ENCODE measurements at regions not wholly inside any gene's neighbourhood (a gene's known extent, or its start where the extent isn't known, plus 50 kb on each side); places are given as distances from the start of the nearest gene placed in this dataset.

DNA sequence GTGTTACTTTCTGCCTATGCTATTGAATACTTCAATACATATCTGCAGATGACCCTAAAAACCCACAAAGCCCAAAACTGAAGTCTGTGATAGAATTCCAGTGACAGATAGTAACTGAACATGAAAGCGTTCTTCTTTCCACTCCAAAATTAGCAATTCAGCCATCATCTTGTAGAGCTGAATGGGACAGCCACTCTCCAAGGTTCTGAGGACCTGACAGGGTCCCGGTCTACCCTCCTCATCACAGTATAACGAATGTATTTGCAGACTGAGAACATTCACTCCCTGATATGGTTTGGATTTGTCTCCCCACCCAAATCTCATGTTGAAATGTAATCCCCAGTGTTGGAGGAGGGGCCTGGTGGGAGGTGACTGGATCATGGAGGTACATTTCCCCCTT, 189.5 kb downstream of the MTCL1 start (continued):
- TF ChIP-seq, protein P1, sequence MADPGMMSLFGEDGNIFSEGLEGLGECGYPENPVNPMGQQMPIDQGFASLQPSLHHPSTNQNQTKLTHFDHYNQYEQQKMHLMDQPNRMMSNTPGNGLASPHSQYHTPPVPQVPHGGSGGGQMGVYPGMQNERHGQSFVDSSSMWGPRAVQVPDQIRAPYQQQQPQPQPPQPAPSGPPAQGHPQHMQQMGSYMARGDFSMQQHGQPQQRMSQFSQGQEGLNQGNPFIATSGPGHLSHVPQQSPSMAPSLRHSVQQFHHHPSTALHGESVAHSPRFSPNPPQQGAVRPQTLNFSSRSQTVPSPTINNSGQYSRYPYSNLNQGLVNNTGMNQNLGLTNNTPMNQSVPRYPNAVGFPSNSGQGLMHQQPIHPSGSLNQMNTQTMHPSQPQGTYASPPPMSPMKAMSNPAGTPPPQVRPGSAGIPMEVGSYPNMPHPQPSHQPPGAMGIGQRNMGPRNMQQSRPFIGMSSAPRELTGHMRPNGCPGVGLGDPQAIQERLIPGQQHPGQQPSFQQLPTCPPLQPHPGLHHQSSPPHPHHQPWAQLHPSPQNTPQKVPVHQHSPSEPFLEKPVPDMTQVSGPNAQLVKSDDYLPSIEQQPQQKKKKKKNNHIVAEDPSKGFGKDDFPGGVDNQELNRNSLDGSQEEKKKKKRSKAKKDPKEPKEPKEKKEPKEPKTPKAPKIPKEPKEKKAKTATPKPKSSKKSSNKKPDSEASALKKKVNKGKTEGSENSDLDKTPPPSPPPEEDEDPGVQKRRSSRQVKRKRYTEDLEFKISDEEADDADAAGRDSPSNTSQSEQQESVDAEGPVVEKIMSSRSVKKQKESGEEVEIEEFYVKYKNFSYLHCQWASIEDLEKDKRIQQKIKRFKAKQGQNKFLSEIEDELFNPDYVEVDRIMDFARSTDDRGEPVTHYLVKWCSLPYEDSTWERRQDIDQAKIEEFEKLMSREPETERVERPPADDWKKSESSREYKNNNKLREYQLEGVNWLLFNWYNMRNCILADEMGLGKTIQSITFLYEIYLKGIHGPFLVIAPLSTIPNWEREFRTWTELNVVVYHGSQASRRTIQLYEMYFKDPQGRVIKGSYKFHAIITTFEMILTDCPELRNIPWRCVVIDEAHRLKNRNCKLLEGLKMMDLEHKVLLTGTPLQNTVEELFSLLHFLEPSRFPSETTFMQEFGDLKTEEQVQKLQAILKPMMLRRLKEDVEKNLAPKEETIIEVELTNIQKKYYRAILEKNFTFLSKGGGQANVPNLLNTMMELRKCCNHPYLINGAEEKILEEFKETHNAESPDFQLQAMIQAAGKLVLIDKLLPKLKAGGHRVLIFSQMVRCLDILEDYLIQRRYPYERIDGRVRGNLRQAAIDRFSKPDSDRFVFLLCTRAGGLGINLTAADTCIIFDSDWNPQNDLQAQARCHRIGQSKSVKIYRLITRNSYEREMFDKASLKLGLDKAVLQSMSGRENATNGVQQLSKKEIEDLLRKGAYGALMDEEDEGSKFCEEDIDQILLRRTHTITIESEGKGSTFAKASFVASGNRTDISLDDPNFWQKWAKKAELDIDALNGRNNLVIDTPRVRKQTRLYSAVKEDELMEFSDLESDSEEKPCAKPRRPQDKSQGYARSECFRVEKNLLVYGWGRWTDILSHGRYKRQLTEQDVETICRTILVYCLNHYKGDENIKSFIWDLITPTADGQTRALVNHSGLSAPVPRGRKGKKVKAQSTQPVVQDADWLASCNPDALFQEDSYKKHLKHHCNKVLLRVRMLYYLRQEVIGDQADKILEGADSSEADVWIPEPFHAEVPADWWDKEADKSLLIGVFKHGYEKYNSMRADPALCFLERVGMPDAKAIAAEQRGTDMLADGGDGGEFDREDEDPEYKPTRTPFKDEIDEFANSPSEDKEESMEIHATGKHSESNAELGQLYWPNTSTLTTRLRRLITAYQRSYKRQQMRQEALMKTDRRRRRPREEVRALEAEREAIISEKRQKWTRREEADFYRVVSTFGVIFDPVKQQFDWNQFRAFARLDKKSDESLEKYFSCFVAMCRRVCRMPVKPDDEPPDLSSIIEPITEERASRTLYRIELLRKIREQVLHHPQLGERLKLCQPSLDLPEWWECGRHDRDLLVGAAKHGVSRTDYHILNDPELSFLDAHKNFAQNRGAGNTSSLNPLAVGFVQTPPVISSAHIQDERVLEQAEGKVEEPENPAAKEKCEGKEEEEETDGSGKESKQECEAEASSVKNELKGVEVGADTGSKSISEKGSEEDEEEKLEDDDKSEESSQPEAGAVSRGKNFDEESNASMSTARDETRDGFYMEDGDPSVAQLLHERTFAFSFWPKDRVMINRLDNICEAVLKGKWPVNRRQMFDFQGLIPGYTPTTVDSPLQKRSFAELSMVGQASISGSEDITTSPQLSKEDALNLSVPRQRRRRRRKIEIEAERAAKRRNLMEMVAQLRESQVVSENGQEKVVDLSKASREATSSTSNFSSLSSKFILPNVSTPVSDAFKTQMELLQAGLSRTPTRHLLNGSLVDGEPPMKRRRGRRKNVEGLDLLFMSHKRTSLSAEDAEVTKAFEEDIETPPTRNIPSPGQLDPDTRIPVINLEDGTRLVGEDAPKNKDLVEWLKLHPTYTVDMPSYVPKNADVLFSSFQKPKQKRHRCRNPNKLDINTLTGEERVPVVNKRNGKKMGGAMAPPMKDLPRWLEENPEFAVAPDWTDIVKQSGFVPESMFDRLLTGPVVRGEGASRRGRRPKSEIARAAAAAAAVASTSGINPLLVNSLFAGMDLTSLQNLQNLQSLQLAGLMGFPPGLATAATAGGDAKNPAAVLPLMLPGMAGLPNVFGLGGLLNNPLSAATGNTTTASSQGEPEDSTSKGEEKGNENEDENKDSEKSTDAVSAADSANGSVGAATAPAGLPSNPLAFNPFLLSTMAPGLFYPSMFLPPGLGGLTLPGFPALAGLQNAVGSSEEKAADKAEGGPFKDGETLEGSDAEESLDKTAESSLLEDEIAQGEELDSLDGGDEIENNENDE (IDR thresholded peaks at IDR 0.05; ENCODE audit: insufficient replicate concordance, low read length): no peak
- TF ChIP-seq JUND (IDR thresholded peaks at IDR 0.05; ENCODE audit: low read length) (no peak), EZH2 (IDR thresholded peaks at IDR 0.05; ENCODE audit: low read depth, low read length, severe bottlenecking) (no peak), ZNF274 (IDR thresholded peaks at IDR 0.05; ENCODE audit: borderline replicate concordance, extremely low read depth, low read length) (no peak), RAD21 (IDR thresholded peaks at IDR 0.05 in 1 of 2, conservative IDR thresholded peaks at IDR 0.05 in 1 of 2; ENCODE audit: low read depth in 2 of 2, low read length in 2 of 2) (no peak), SIN3A (conservative IDR thresholded peaks at IDR 0.05 in 1 of 2, IDR thresholded peaks at IDR 0.05 in 1 of 2; ENCODE audit: low read depth in 1 of 2, low read length in 2 of 2) (no peak)

Measured in H1 (cell line).